ENCODE measurements at regions not wholly inside any gene's neighbourhood (a gene's known extent, or its start where the extent isn't known, plus 50 kb on each side); places are given as distances from the start of the nearest gene placed in this dataset.

- Histone ChIP-seq H3K27ac (no peak overlapping the region), H3K27me3 (no peaks in the 10 kb centered on the region), H3K4me3 (replicated peaks in 1 of 3) (no peak overlapping the region), H3K9me3 (no peaks in the 10 kb centered on the region), H3K4me1 (no peaks in the 10 kb centered on the region), H3K36me3 (no peaks in the 10 kb centered on the region)
- intact Hi-C loops (cut with DNase I), result no loop called here
- TF ChIP-seq POLR2A (IDR thresholded peaks at IDR 0.05) (no peak), CTCF (IDR thresholded peaks at IDR 0.05) (no peak)
- 83 to 93% methylated on average over 1 of the region's 1 CpG for WGBS, 2 donors
- DNase-seq, result no peak
Measured at GRCh38 chrX:38943120-38943519, 141.9 kb downstream of the MID1IP1 start.

GRCh38 chrX:38948046-38948445 is 146.8 kb downstream of the MID1IP1 start:
- Histone ChIP-seq H3K9me3 (no peaks in the 10 kb centered on the region), H3K4me1 (no peaks in the 10 kb centered on the region), H3K27ac (no peak overlapping the region), H3K27me3 (no peaks in the 10 kb centered on the region), H3K4me3 (replicated peaks in 1 of 3) (no peak overlapping the region), H3K36me3 (no peaks in the 10 kb centered on the region)
- TF ChIP-seq POLR2A (IDR thresholded peaks at IDR 0.05) (no peak), CTCF (IDR thresholded peaks at IDR 0.05) (no peak)
- intact Hi-C loops (cut with DNase I), result no loop called here
- DNase-seq, result no peak

GRCh38 chrX:38954520-38954919 is 153.3 kb downstream of the MID1IP1 start:
- Histone ChIP-seq H3K9me3 (no peaks in the 10 kb centered on the region), H3K27ac (no peak overlapping the region), H3K27me3 (no peaks in the 10 kb centered on the region), H3K4me3 (replicated peaks in 1 of 3) (no peak overlapping the region), H3K4me1 (no peaks in the 10 kb centered on the region), H3K36me3 (no peaks in the 10 kb centered on the region)
- intact Hi-C loops (cut with DNase I), result no loop called here
- WGBS, 2 donors, result 98 to 100% methylated on average over 2 of the region's 2 CpGs
- TF ChIP-seq POLR2A (IDR thresholded peaks at IDR 0.05) (no peak), CTCF (IDR thresholded peaks at IDR 0.05) (no peak)
- no peak for DNase-seq

GRCh38 chrX:38959736-38960135 is 158.5 kb downstream of the MID1IP1 start:
- DNase-seq, result no peak
- TF ChIP-seq POLR2A (IDR thresholded peaks at IDR 0.05) (no peak), CTCF (IDR thresholded peaks at IDR 0.05) (no peak)
- 44 to 56% methylated on average over 1 of the region's 1 CpG for WGBS, 2 donors

GRCh38 chrX:38960137-38960536 is 158.9 kb downstream of the MID1IP1 start:
- intact Hi-C loops (cut with DNase I), result no loop called here
- Histone ChIP-seq H3K27ac (no peak overlapping the region), H3K4me1 (no peaks in the 10 kb centered on the region), H3K36me3 (no peaks in the 10 kb centered on the region), H3K9me3 (no peaks in the 10 kb centered on the region), H3K4me3 (replicated peaks in 1 of 3) (no peak overlapping the region), H3K27me3 (no peaks in the 10 kb centered on the region)
- no peak for DNase-seq
- no peak for TF ChIP-seq POLR2A (IDR thresholded peaks at IDR 0.05)
- no peak for TF ChIP-seq CTCF (IDR thresholded peaks at IDR 0.05)
- 67 to 73% methylated on average over 2 of the region's 2 CpGs for WGBS, 2 donors

More at GRCh38 chrX:38959736-38960135, 158.5 kb downstream of the MID1IP1 start:
- intact Hi-C loops (cut with DNase I), result no loop called here
- H3K27ac ChIP-seq, result no peak overlapping the region
- no peak overlapping the region for H3K4me3 ChIP-seq (replicated peaks in 1 of 3)
- no peaks in the 10 kb centered on the region for H3K36me3 ChIP-seq
- H3K4me1 ChIP-seq, result no peaks in the 10 kb centered on the region
- H3K27me3 ChIP-seq, result no peaks in the 10 kb centered on the region
- H3K9me3 ChIP-seq, result no peaks in the 10 kb centered on the region

Measured in thyroid gland (tissue), 4 donors.